Hematopoietic multipotent progenitor cell (in vitro differentiated cells): ENCODE measurements at regions not wholly inside any gene's neighbourhood (a gene's known extent, or its start where the extent isn't known, plus 50 kb on each side); places are given as distances from the start of the nearest gene placed in this dataset.
"Not testable (repeated sequence)": the region's sequence is repeated elsewhere in the genome, so short reads cannot be mapped to it uniquely, and the experiment has no call there.

Source experiments
- DNase-seq, 3 donors: peaks; one replicate each; pipeline ENCODE4 v3.0.0-alpha.2; 2011 to 2015; ENCODE audit warnings: low read depth in 2 of 3, low spot score in 2 of 3

- not testable (repeated sequence) for DNase-seq
Observed at GRCh38 chr1:168461108-168461507, 82.7 kb downstream of the XCL2 start.

GRCh38 chr1:168457296-168457695 lies 86.5 kb downstream of the XCL2 start:
- DNase-seq, result not testable (repeated sequence)

- DNase-seq, result no peak
Observed at GRCh38 chr1:168455764-168456163, 88.0 kb downstream of the XCL2 start.

GRCh38 chr1:168454211-168454815 lies 89.5 kb downstream of the XCL2 start:
- no peak for DNase-seq

- no peak for DNase-seq
Observed at GRCh38 chr1:168453056-168453455, 90.7 kb downstream of the XCL2 start.

GRCh38 chr1:168452329-168452728 lies 91.5 kb downstream of the XCL2 start:
- no peak for DNase-seq

- no peak for DNase-seq
Observed at GRCh38 chr1:168447871-168448270, 95.9 kb downstream of the XCL2 start.

GRCh38 chr1:168446081-168446480 lies 97.7 kb downstream of the XCL2 start:
- DNase-seq, result no peak

- no peak for DNase-seq
Observed at GRCh38 chr1:168443899-168444298, 99.9 kb downstream of the XCL2 start.

- no peak for DNase-seq
Observed at GRCh38 chr1:168443356-168443755, 100.4 kb downstream of the XCL2 start.

- no peak for DNase-seq
Observed at GRCh38 chr1:168442931-168443330, 100.9 kb downstream of the XCL2 start.

GRCh38 chr1:168441745-168442144 lies 102.1 kb downstream of the XCL2 start:
- DNase-seq, result no peak

- DNase-seq, result peak; percentile 63 to 94 (median 84)
Observed at GRCh38 chr1:168439456-168440375, 104.1 kb downstream of the XCL2 start.

GRCh38 chr1:168438626-168439025 lies 105.2 kb downstream of the XCL2 start:
- DNase-seq, result no peak

GRCh38 chr1:168437821-168438220 lies 106.0 kb downstream of the XCL2 start:
- DNase-seq, result no peak

GRCh38 chr1:168435439-168435838 lies 108.4 kb downstream of the XCL2 start:
- no peak for DNase-seq

- no peak for DNase-seq
Observed at GRCh38 chr1:168433238-168433637, 110.6 kb downstream of the XCL2 start.

- DNase-seq, result no peak
Observed at GRCh38 chr1:168431882-168432281, 111.9 kb downstream of the XCL2 start.

- no peak for DNase-seq
Observed at GRCh38 chr1:168430321-168430720, 113.5 kb downstream of the XCL2 start.

- no peak for DNase-seq
Observed at GRCh38 chr1:168428063-168428731, 115.6 kb downstream of the XCL2 start.

- DNase-seq, result no peak
Observed at GRCh38 chr1:168427051-168427450, 116.7 kb downstream of the XCL2 start.

GRCh38 chr1:168424281-168424680 lies 119.5 kb downstream of the XCL2 start:
- DNase-seq, result no peak
